IPS DF 4.7 (cell line): ENCODE measurements at regions not wholly inside any gene's neighbourhood (a gene's known extent, or its start where the extent isn't known, plus 50 kb on each side); places are given as distances from the start of the nearest gene placed in this dataset.

ENCODE experiments used
- DNase-seq: peaks from one replicate; pipeline ENCODE4 v3.0.0-alpha.2; 2013; ENCODE audit warnings: low spot score; ENCODE audit errors: extremely low read depth

- no peak for DNase-seq
These were observed 214.1 kb downstream of the REEP3 start for GRCh38 chr10:63735305-63735704.

- no peak for DNase-seq
These were observed 217.2 kb downstream of the REEP3 start for GRCh38 chr10:63738410-63738809.

- no peak for DNase-seq
These were observed 223.1 kb downstream of the REEP3 start for GRCh38 chr10:63744060-63744941.

- DNase-seq, result no peak
These were observed 228.7 kb downstream of the REEP3 start for GRCh38 chr10:63749915-63750314.

GRCh38 chr10:63751836-63752235, 230.6 kb downstream of the REEP3 start:
- DNase-seq, result no peak

GRCh38 chr10:63752318-63752717, 231.1 kb downstream of the REEP3 start:
- no peak for DNase-seq

- DNase-seq, result no peak
These were observed 232.6 kb downstream of the REEP3 start for GRCh38 chr10:63753808-63754207.

GRCh38 chr10:63755441-63755840, 234.2 kb downstream of the REEP3 start:
- no peak for DNase-seq

GRCh38 chr10:63757067-63757466, 235.9 kb downstream of the REEP3 start:
- no peak for DNase-seq

GRCh38 chr10:63758080-63758479, 236.9 kb downstream of the REEP3 start:
- DNase-seq, result no peak

GRCh38 chr10:63759335-63759734, 238.1 kb downstream of the REEP3 start:
- no peak for DNase-seq

- DNase-seq, result no peak
These were observed 239.0 kb downstream of the REEP3 start for GRCh38 chr10:63760034-63760707.

- no peak for DNase-seq
These were observed 239.5 kb downstream of the REEP3 start for GRCh38 chr10:63760708-63761047.

GRCh38 chr10:63761243-63761642, 240.0 kb downstream of the REEP3 start:
- no peak for DNase-seq

- no peak for DNase-seq
These were observed 242.5 kb downstream of the REEP3 start for GRCh38 chr10:63763744-63764143.

GRCh38 chr10:63765126-63765525, 243.9 kb downstream of the REEP3 start:
- no peak for DNase-seq

- DNase-seq, result no peak
These were observed 245.5 kb downstream of the REEP3 start for GRCh38 chr10:63766745-63767137.

- no peak for DNase-seq
These were observed 246.1 kb downstream of the REEP3 start for GRCh38 chr10:63767138-63767801.

- DNase-seq, result no peak
These were observed 248.2 kb downstream of the REEP3 start for GRCh38 chr10:63769367-63769766.

GRCh38 chr10:63770523-63770922, 249.3 kb downstream of the REEP3 start:
- DNase-seq, result no peak

GRCh38 chr10:63772491-63772890, 251.3 kb downstream of the REEP3 start:
- DNase-seq, result no peak

- no peak for DNase-seq
These were observed 251.9 kb downstream of the REEP3 start for GRCh38 chr10:63773106-63773505.
